ENCODE measurements at regions not wholly inside any gene's neighbourhood (a gene's known extent, or its start where the extent isn't known, plus 50 kb on each side); places are given as distances from the start of the nearest gene placed in this dataset.
"Not testable (repeated sequence)": the region's sequence is repeated elsewhere in the genome, so short reads cannot be mapped to it uniquely, and the experiment has no call there.

DNA sequence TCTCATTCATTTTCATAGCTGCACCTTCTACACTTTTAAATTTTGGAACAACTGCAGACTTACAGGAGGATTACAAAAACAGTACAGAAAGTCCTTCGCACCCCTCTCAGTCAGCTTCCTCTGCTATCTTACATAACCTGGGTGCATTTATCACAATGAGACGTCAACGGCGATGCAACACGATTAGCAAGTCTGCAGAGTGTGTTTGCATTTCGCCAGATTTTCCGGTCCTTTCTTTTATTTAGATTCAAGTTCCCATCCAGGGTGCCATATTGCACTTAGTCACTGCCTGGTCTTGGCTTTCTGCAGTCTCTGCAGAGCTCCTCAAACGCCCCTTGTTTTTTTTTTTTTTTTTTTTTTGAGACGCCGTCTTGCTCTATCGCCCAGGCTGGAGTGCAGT, 85.9 kb downstream of the ASMT start:
- no peak for TF ChIP-seq CTCF (IDR thresholded peaks at IDR 0.05; ENCODE audit: insufficient read depth, low read depth, low read length)
- DNase-seq (ENCODE audit: low read depth): no peak
- H3K4me3 ChIP-seq (ENCODE audit: low read depth, low read length): no peak overlapping the region

- DNase-seq (ENCODE audit: low read depth); H3K4me3 ChIP-seq (ENCODE audit: low read depth, low read length): not testable (repeated sequence)
These were observed 86.6 kb downstream of the ASMT start for GRCh38 chrX:1701396-1701901.

DNA sequence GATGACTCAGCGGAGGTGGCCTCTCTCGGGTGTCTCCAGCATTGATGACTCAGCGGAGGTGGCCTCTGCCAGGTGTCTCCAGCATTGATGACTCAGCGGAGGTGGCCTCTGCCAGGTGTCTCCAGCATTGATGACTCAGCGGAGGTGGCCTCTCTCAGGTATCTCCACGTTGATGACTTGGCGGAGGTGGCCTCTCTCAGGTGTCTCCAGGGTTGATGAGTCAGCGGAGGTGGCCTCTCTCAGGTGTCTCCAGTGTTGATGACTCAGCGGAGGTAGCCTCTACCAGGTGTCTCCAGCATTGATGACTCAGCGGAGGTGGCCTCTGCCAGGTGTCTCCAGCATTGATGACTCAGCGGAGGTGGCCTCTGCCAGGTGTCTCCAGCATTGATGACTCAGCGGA, 87.3 kb downstream of the ASMT start:
- DNase-seq (ENCODE audit: low read depth): not testable (repeated sequence)

GRCh38 chrX:1702557-1702956, 87.7 kb downstream of the ASMT start:
- H3K4me3 ChIP-seq (ENCODE audit: low read depth, low read length); DNase-seq (ENCODE audit: low read depth): not testable (repeated sequence)

More for the DNA sequence above, 87.3 kb downstream of the ASMT start:
- H3K4me3 ChIP-seq (ENCODE audit: low read depth, low read length): not testable (repeated sequence)

GRCh38 chrX:1709277-1709676, 94.4 kb downstream of the ASMT start:
- not testable (repeated sequence) for H3K4me3 ChIP-seq (ENCODE audit: low read depth, low read length); DNase-seq (ENCODE audit: low read depth)

GRCh38 chrX:1713296-1713695, 98.4 kb downstream of the ASMT start:
- DNase-seq (ENCODE audit: low read depth): no peak
- no peak overlapping the region for H3K4me3 ChIP-seq (ENCODE audit: low read depth, low read length)
- TF ChIP-seq CTCF (IDR thresholded peaks at IDR 0.05; ENCODE audit: insufficient read depth, low read depth, low read length): no peak

- H3K4me3 ChIP-seq (ENCODE audit: low read depth, low read length): no peak overlapping the region
- no peak for DNase-seq (ENCODE audit: low read depth)
- no peak for TF ChIP-seq CTCF (IDR thresholded peaks at IDR 0.05; ENCODE audit: insufficient read depth, low read depth, low read length)
These were observed 102.5 kb downstream of the ASMT start for GRCh38 chrX:1717373-1717772.

GRCh38 chrX:1719270-1719669, 104.4 kb downstream of the ASMT start:
- TF ChIP-seq CTCF (IDR thresholded peaks at IDR 0.05; ENCODE audit: insufficient read depth, low read depth, low read length): no peak
- H3K4me3 ChIP-seq (ENCODE audit: low read depth, low read length): no peak overlapping the region
- DNase-seq (ENCODE audit: low read depth): no peak

DNA sequence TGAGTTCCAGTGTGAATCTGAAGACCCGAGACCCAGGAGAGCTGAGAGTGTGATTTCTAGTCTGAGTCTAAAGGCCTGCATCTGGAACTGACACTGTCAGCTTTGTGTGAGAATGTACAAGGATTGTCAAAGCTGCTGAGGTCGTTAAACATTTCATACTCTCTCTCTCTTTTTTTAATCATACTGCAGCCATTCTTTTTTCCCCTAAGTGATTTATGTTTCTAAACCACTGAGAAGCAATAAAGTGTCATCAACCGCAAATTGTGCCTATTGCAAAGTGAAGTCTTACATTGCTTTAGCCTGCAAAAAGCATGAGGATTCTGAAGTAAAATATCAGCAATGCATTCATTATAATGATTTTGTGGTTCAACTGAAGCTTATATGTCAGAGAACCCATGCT, 106.0 kb downstream of the ASMT start:
- no peak for TF ChIP-seq CTCF (IDR thresholded peaks at IDR 0.05; ENCODE audit: insufficient read depth, low read depth, low read length)
- no peak for DNase-seq (ENCODE audit: low read depth)
- no peak overlapping the region for H3K4me3 ChIP-seq (ENCODE audit: low read depth, low read length)
